Omental fat pad (tissue), 3 donors: ENCODE measurements at regions not wholly inside any gene's neighbourhood (a gene's known extent, or its start where the extent isn't known, plus 50 kb on each side); places are given as distances from the start of the nearest gene placed in this dataset.

Experiments used
- ATAC-seq: fragments of 150-250 bp; one replicate; pipeline ENCODE4 v1.9.1; 2016; ENCODE audit warnings: mild to moderate bottlenecking, moderate library complexity; ENCODE audit not compliant: low FRiP score
- DNase-seq: peaks from one replicate; pipeline ENCODE4 v3.0.0-alpha.2; 2019; ENCODE audit warnings: low spot score
- TF ChIP-seq, protein P1 (sequence below), 3 donors: fragments of 450-650 bp; IDR thresholded peaks; one replicate each; pipeline ENCODE4 v1.5.1; 2016 to 2017; ENCODE audit warnings: antibody characterized with exemption in 3 of 3, mild to moderate bottlenecking in 3 of 3, moderate library complexity in 2 of 3

DNA sequence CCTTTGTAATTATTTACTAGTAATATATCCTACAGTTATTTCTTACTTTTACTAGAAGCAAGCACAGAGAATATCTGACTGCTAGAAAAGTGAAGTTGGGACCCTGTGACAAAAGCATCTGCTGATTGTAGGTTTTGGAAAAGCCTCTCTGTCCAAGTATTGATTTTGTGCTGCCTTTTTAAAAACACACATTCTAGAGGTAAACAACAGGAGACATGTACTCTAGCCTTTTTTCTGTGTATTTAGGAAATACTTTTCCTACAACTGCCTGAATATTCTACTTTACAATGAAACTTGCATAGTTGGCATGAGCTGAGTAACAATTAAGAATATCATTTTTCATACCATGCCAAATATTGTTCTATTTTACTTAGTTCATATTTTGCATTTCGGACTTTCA is 1249.0 kb downstream of the SLC16A7 start:
- ATAC-seq: no peak
- TF ChIP-seq, protein P1, sequence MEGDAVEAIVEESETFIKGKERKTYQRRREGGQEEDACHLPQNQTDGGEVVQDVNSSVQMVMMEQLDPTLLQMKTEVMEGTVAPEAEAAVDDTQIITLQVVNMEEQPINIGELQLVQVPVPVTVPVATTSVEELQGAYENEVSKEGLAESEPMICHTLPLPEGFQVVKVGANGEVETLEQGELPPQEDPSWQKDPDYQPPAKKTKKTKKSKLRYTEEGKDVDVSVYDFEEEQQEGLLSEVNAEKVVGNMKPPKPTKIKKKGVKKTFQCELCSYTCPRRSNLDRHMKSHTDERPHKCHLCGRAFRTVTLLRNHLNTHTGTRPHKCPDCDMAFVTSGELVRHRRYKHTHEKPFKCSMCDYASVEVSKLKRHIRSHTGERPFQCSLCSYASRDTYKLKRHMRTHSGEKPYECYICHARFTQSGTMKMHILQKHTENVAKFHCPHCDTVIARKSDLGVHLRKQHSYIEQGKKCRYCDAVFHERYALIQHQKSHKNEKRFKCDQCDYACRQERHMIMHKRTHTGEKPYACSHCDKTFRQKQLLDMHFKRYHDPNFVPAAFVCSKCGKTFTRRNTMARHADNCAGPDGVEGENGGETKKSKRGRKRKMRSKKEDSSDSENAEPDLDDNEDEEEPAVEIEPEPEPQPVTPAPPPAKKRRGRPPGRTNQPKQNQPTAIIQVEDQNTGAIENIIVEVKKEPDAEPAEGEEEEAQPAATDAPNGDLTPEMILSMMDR (IDR thresholded peaks at IDR 0.05): no peak
- no peak for DNase-seq

- no peak for DNase-seq
- TF ChIP-seq, protein P1 (IDR thresholded peaks at IDR 0.05): no peak
- ATAC-seq: no peak
Observed at GRCh38 chr12:60845696-60846095, 1249.9 kb downstream of the SLC16A7 start.

- TF ChIP-seq, protein P1 (IDR thresholded peaks at IDR 0.05): no peak
- ATAC-seq: no peak
Observed at GRCh38 chr12:60847281-60847680, 1251.5 kb downstream of the SLC16A7 start.

DNA sequence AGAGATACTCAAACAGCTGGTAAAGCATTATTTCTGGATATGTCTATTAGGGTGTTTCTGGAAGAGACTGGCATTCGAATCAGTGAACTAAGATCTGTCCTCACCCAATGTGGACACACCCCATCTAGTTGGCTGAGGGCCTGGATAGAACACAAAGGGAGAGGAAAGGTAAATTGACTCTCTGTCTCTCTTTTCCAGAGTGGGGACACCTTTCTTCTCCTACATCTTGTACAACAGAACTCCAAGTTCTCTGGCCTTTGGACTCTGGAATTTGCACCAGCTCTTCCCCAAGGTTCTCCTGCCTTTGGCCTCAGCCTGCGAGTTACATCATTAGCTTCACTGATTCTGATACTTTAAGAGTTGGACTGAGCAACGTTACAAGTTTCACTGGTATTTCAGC is 1253.9 kb downstream of the SLC16A7 start:
- DNase-seq (no peak), ATAC-seq (no peak)
- TF ChIP-seq, protein P1 (IDR thresholded peaks at IDR 0.05): no peak

More at GRCh38 chr12:60847281-60847680, 1251.5 kb downstream of the SLC16A7 start:
- no peak for DNase-seq

DNA sequence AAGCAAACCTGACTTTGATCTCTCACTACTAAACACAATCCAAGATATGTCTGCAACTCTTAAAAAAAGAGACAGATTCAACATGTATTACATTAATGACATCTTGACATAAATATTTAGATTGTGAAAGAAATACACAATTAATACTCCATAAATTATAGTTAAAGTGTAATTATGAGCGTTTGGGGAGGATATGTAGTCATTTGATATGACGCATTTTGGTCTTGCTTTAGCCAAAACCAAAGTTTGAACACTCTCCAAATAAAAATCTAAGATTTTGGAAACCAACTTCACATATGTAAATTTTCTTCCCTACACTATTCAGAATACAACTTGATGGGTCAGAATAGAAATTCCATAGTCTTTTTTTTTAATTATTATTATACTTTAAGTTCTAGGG is 1257.6 kb downstream of the SLC16A7 start:
- DNase-seq (no peak), ATAC-seq (no peak)
- TF ChIP-seq, protein P1 (IDR thresholded peaks at IDR 0.05): no peak

DNA sequence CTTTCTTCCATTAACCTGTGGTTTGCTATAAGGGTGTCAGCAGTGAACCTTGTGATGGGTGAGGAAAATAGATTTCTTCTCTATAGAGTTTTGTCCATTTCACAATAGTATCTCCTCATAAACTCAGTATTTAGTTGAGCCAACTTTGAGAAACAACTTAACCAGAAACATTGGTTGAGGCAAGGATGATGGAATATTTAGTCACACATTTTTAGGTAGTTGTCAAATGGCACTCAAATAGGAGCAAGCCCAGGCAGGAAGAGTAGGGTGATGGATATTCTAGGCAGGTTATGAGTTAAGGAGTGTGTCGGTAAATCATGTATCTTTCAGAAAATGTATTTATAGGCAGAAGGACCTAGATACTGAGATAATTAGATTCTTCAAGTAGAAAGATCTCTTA is 1267.6 kb downstream of the SLC16A7 start:
- ATAC-seq (no peak), DNase-seq (no peak)
- TF ChIP-seq, protein P1 (IDR thresholded peaks at IDR 0.05): no peak

GRCh38 chr12:60872219-60872618 is 1276.4 kb downstream of the SLC16A7 start:
- TF ChIP-seq, protein P1 (IDR thresholded peaks at IDR 0.05): no peak
- DNase-seq: no peak
- ATAC-seq: no peak
